HepG2 (cell line): ENCODE measurements at regions not wholly inside any gene's neighbourhood (a gene's known extent, or its start where the extent isn't known, plus 50 kb on each side); places are given as distances from the start of the nearest gene placed in this dataset.

Experiments used
- ARNT ChIP-seq: fragments of 450-650 bp; IDR thresholded peaks from 2 replicates; pipeline ENCODE4 v1.6.1; 2017
- CHD4 ChIP-seq: fragments of 200-600 bp; sonication (generic); IDR thresholded peaks from 2 replicates; pipeline ENCODE4 v1.7.0; 2017; ENCODE audit warnings: mild to moderate bottlenecking, low read length, borderline replicate concordance
- POLR2A ChIP-seq, 2 experiments: IDR thresholded peaks; 2 replicates each; pipeline ENCODE4 v1.6.1; 2011; ENCODE audit warnings: low read depth in 2 of 2, low read length in 2 of 2, mild to moderate bottlenecking in 1 of 2, moderate library complexity in 1 of 2; ENCODE audit not compliant: insufficient read depth in 1 of 2
- RELA ChIP-seq: sonication (generic); formaldehyde crosslinking; IDR thresholded peaks from 2 replicates; pipeline ENCODE4 v1.4.0; 2020; ENCODE audit warnings: missing genetic modification reagents
- SNRNP70 ChIP-seq: fragments of 200-400 bp; formaldehyde crosslinking; IDR thresholded peaks from 2 replicates; pipeline ENCODE4 v1.6.1; 2017; ENCODE audit warnings: mild to moderate bottlenecking, low read depth, low read length, moderate library complexity
- ZNF747 ChIP-seq: sonication (generic); formaldehyde crosslinking; IDR thresholded peaks from 2 replicates; pipeline ENCODE4 v1.8.1; 2023; ENCODE audit warnings: missing genetic modification reagents, mild to moderate bottlenecking, borderline replicate concordance
- TF ChIP-seq, protein P1 (sequence below): sonication (generic); formaldehyde crosslinking; IDR thresholded peaks from 2 replicates; pipeline ENCODE4 v1.8.0; 2022; ENCODE audit warnings: mild to moderate bottlenecking, missing genetic modification reagents
- TF ChIP-seq, protein P2 (sequence below): sonication (generic); formaldehyde crosslinking; IDR thresholded peaks from 2 replicates; pipeline ENCODE4 v1.4.0; 2020; ENCODE audit warnings: mild to moderate bottlenecking, missing genetic modification reagents
- TF ChIP-seq, protein P3 (sequence below): sonication (generic); formaldehyde crosslinking; IDR thresholded peaks from 2 replicates; pipeline ENCODE4 v1.4.0; 2020; ENCODE audit warnings: missing genetic modification reagents, mild to moderate bottlenecking, borderline replicate concordance
- TF ChIP-seq, protein P4 (sequence below): sonication (generic); formaldehyde crosslinking; IDR thresholded peaks from 2 replicates; pipeline ENCODE4 v1.5.0; 2020; ENCODE audit warnings: mild to moderate bottlenecking, missing genetic modification reagents, moderate library complexity

DNA sequence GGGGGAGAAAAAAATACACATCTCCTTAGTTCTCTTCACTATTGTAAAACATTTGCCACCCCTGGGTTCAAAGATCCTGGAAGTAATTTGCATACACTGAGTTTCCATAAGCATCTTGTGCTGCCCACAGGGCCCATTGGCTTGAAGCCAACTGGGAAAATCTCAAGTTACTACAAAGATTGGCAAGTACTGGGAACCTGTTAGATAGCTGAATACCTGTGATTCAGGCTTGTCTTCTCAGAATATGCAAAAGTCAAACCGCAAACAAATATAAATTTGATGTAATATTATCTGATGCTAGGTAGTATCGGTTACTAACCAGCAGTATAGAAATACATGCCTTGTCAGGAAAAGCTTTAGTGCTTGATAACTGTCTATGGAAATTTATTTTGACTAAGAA lies 156.9 kb upstream of the FST start:
- TF ChIP-seq ZNF747 (CRISPR knock-in tag) (no peak), ARNT (no peak), CHD4 (no peak), RELA (no peak), SNRNP70 (no peak), POLR2A (IDR thresholded peaks at IDR 0.05; ENCODE audit: insufficient read depth in 1 of 2, low read depth in 2 of 2, low read length in 2 of 2) (no peak)
- TF ChIP-seq, protein P1, sequence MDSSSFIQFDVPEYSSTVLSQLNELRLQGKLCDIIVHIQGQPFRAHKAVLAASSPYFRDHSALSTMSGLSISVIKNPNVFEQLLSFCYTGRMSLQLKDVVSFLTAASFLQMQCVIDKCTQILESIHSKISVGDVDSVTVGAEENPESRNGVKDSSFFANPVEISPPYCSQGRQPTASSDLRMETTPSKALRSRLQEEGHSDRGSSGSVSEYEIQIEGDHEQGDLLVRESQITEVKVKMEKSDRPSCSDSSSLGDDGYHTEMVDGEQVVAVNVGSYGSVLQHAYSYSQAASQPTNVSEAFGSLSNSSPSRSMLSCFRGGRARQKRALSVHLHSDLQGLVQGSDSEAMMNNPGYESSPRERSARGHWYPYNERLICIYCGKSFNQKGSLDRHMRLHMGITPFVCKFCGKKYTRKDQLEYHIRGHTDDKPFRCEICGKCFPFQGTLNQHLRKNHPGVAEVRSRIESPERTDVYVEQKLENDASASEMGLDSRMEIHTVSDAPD (CRISPR knock-in tag) = no peak
- TF ChIP-seq, protein P2, sequence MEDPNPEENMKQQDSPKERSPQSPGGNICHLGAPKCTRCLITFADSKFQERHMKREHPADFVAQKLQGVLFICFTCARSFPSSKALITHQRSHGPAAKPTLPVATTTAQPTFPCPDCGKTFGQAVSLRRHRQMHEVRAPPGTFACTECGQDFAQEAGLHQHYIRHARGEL (CRISPR knock-in tag) = no peak
- TF ChIP-seq, protein P3, sequence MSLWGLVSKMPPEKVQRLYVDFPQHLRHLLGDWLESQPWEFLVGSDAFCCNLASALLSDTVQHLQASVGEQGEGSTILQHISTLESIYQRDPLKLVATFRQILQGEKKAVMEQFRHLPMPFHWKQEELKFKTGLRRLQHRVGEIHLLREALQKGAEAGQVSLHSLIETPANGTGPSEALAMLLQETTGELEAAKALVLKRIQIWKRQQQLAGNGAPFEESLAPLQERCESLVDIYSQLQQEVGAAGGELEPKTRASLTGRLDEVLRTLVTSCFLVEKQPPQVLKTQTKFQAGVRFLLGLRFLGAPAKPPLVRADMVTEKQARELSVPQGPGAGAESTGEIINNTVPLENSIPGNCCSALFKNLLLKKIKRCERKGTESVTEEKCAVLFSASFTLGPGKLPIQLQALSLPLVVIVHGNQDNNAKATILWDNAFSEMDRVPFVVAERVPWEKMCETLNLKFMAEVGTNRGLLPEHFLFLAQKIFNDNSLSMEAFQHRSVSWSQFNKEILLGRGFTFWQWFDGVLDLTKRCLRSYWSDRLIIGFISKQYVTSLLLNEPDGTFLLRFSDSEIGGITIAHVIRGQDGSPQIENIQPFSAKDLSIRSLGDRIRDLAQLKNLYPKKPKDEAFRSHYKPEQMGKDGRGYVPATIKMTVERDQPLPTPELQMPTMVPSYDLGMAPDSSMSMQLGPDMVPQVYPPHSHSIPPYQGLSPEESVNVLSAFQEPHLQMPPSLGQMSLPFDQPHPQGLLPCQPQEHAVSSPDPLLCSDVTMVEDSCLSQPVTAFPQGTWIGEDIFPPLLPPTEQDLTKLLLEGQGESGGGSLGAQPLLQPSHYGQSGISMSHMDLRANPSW (CRISPR knock-in tag) = no peak
- TF ChIP-seq, protein P4, sequence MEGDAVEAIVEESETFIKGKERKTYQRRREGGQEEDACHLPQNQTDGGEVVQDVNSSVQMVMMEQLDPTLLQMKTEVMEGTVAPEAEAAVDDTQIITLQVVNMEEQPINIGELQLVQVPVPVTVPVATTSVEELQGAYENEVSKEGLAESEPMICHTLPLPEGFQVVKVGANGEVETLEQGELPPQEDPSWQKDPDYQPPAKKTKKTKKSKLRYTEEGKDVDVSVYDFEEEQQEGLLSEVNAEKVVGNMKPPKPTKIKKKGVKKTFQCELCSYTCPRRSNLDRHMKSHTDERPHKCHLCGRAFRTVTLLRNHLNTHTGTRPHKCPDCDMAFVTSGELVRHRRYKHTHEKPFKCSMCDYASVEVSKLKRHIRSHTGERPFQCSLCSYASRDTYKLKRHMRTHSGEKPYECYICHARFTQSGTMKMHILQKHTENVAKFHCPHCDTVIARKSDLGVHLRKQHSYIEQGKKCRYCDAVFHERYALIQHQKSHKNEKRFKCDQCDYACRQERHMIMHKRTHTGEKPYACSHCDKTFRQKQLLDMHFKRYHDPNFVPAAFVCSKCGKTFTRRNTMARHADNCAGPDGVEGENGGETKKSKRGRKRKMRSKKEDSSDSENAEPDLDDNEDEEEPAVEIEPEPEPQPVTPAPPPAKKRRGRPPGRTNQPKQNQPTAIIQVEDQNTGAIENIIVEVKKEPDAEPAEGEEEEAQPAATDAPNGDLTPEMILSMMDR = no peak
